Natural killer cell treated with Interleukin-12 subunit alpha and Interleukin-12 subunit beta and Interleukin-15 and Interleukin-18, amount 100 ng/mL, for 72 hours (primary cell): ENCODE measurements at regions not wholly inside any gene's neighbourhood (a gene's known extent, or its start where the extent isn't known, plus 50 kb on each side); places are given as distances from the start of the nearest gene placed in this dataset.
"Not testable (repeated sequence)": the region's sequence is repeated elsewhere in the genome, so short reads cannot be mapped to it uniquely, and the experiment has no call there.

Source experiments
- ATAC-seq, 2 donors: fragments of 150-1000 bp; cut with Tn5 transposase in 1 of 2; sonication (Bioruptor Pico), chemical (Tn5 transposase) in 1 of 2; 2 replicates each; pipeline ENCODE4 v1.10.0; 2021
- DNase-seq: peaks from one replicate; pipeline ENCODE4 v3.0.0; 2022; ENCODE audit warnings: low spot score
- H3K27ac Mint-ChIP-seq, 2 donors: 1 replicate in 1 of 2; 2 replicates in 1 of 2; pipeline ENCODE4 v1.8.0; 2022; ENCODE audit warnings: mixed read lengths in 2 of 2, mild to moderate bottlenecking in 1 of 2, moderate library complexity in 1 of 2
- H3K27me3 Mint-ChIP-seq, 2 donors: 1 replicate in 1 of 2; 2 replicates in 1 of 2; pipeline ENCODE4 v1.8.0; 2022; ENCODE audit warnings: mixed read lengths in 2 of 2
- H3K36me3 Mint-ChIP-seq: one replicate; pipeline ENCODE4 v1.8.0; 2022; ENCODE audit warnings: mixed read lengths
- H3K4me1 Mint-ChIP-seq, 2 donors: 1 replicate in 1 of 2; 2 replicates in 1 of 2; pipeline ENCODE4 v1.8.0; 2022; ENCODE audit warnings: low read depth in 2 of 2, mixed read lengths in 2 of 2, mild to moderate bottlenecking in 1 of 2
- H3K4me3 Mint-ChIP-seq: one replicate; pipeline ENCODE4 v1.8.0; 2022; ENCODE audit warnings: mixed read lengths
- H3K9me3 Mint-ChIP-seq: 2 replicates; pipeline ENCODE4 v1.8.0; 2022; ENCODE audit warnings: mixed read lengths

DNA sequence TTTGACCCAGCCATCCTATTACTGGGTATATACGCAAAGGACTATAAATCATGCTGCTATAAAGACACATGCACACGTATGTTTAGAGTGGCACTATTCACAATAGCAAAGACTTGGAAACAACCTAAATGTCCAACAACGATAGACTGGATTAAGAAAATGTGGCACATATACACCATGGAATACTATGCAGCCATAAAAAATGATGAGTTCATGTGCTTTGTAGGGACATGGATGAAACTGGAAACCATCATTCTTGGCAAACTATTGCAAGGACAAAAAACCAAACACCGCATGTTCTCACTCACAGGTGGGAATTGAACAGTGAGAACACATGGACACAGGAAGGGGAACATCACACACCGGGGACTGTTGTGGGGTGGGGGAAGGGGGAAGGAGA, 117.1 kb upstream of the ECI2 start:
- not testable (repeated sequence) for H3K36me3 Mint-ChIP-seq, H3K27ac Mint-ChIP-seq

DNA sequence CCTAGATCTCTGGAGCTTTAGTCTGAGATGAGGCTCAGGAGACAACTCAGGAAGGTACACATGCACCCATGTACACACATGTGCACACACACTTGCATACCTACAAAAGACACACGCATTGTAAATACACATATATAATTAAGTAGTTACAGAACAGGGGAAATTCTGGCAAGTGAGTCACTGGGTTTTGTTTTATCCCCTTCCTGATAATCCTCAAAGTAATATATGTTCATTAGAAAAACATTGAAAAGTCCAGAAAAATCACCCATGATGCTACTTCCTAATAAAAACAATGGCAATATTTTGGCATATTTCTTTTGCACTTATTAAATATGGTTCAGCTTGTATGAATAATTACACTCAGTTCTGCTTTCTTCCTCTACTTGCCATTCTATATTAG, 115.3 kb upstream of the ECI2 start:
- H3K9me3 Mint-ChIP-seq: no peaks in the 10 kb centered on the region
- ATAC-seq: no peak
- no peaks in the 10 kb centered on the region for H3K36me3 Mint-ChIP-seq
- peaks cover 19 to 30% of the 10 kb centered on the region in 2 donors for H3K27me3 Mint-ChIP-seq
- no peak for DNase-seq
- no peak overlapping the region for H3K4me3 Mint-ChIP-seq
- no peak overlapping the region for H3K27ac Mint-ChIP-seq
- no peaks in the 10 kb centered on the region for H3K4me1 Mint-ChIP-seq

More for the DNA sequence above, 117.1 kb upstream of the ECI2 start:
- not testable (repeated sequence) for H3K4me3 Mint-ChIP-seq, ATAC-seq, DNase-seq, H3K4me1 Mint-ChIP-seq, H3K9me3 Mint-ChIP-seq
- H3K27me3 Mint-ChIP-seq: peaks cover 23 to 30% of the 10 kb centered on the region in 2 donors

DNA sequence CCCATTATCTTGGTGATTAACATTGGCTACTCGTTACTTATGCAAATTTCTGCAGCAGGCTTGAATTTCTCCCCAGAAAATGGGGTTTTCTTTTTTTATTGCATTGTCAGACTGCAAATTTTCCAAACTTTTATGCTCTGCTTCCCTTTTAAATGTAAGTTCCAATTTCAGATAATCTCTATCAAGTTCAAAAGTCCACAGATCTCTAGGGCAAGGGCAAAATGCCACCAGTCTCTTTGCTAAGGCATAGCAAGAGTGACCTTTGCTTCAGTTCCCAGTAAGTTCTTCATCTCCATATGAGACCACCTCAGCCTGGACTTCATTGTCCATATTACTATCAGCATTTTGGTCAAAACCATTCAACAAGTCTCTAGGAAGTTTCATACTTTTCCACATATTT, 108.5 kb upstream of the ECI2 start:
- not testable (repeated sequence) for H3K4me3 Mint-ChIP-seq, H3K4me1 Mint-ChIP-seq, H3K27ac Mint-ChIP-seq, H3K9me3 Mint-ChIP-seq, DNase-seq, H3K36me3 Mint-ChIP-seq, ATAC-seq
- peaks cover 12 to 26% of the 10 kb centered on the region in 2 donors for H3K27me3 Mint-ChIP-seq

DNA sequence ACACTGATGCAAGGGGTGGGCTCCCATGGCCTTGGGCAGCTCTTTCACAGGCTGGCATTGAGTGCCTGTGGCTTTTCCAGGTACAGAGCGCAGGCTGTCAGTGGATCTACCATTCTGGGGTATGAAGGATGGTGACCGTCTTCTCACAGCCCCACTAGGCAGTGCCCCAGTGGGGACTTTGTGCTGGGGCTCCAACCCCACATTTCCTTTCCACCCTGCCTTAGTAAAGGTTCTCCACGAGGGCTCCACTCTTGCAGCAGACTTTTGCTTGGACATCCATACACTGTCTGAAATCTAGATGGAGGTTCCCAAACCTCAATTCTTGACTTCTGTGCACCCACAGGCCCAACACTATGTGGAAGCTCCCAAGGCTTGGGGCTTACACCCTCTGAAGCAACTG, 107.9 kb upstream of the ECI2 start:
- Mint-ChIP-seq H3K36me3 (no peaks in the 10 kb centered on the region), H3K27ac (no peak overlapping the region), H3K4me3 (no peak overlapping the region), H3K27me3 (peaks cover 8 to 21% of the 10 kb centered on the region in 2 donors), H3K4me1 (no peaks in the 10 kb centered on the region), H3K9me3 (no peaks in the 10 kb centered on the region)
- ATAC-seq (no peak), DNase-seq (no peak)

DNA sequence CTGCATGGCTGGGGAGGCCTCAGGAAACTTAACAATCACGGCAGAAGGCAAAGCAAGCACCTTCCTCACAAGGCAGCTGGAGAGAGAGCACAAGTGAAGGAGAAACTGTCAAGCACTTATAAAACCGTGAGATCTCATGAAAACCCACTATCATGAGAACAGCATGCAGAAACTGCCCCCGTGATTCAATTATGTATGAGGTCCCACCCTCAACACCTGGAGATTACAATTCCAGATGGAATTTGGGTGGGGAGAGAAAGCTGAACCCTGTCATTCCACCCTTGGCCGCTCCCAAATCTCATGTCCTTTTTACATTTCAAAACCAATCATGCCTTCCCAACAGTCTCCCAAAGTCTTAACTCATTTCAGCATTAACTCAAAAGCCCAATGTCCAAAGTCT, 107.2 kb upstream of the ECI2 start:
- Mint-ChIP-seq H3K27ac (no peak overlapping the region), H3K27me3 (peaks cover 12 to 25% of the 10 kb centered on the region in 2 donors), H3K9me3 (no peaks in the 10 kb centered on the region), H3K36me3 (no peaks in the 10 kb centered on the region), H3K4me1 (no peaks in the 10 kb centered on the region), H3K4me3 (no peak overlapping the region)
- ATAC-seq (no peak), DNase-seq (no peak)

DNA sequence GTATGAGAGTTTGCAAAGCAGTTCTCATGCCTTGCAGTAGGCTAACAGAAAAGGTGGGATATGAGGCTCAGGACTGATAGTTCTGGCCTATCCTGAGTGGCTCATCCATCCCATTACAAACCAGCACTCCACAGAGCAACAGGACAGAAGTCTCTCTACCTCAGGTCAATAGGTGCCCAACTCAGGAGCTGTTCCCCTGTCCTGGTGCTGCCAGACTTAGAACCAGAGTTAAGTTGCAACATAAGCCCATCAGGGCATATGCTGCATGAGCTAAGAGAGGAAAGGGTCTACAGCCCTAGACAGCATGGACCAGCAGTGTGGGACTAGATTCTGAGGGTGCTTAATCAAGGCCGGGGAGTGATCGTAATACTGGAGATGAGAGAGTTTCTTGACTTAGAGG, 104.8 kb upstream of the ECI2 start:
- H3K36me3 Mint-ChIP-seq: no peaks in the 10 kb centered on the region
- no peaks in the 10 kb centered on the region for H3K9me3 Mint-ChIP-seq
- DNase-seq: no peak
- no peak overlapping the region for H3K27ac Mint-ChIP-seq
- no peak for ATAC-seq
- peaks cover 10 to 27% of the 10 kb centered on the region in 2 donors for H3K27me3 Mint-ChIP-seq
- no peaks in the 10 kb centered on the region for H3K4me1 Mint-ChIP-seq
- H3K4me3 Mint-ChIP-seq: no peak overlapping the region

DNA sequence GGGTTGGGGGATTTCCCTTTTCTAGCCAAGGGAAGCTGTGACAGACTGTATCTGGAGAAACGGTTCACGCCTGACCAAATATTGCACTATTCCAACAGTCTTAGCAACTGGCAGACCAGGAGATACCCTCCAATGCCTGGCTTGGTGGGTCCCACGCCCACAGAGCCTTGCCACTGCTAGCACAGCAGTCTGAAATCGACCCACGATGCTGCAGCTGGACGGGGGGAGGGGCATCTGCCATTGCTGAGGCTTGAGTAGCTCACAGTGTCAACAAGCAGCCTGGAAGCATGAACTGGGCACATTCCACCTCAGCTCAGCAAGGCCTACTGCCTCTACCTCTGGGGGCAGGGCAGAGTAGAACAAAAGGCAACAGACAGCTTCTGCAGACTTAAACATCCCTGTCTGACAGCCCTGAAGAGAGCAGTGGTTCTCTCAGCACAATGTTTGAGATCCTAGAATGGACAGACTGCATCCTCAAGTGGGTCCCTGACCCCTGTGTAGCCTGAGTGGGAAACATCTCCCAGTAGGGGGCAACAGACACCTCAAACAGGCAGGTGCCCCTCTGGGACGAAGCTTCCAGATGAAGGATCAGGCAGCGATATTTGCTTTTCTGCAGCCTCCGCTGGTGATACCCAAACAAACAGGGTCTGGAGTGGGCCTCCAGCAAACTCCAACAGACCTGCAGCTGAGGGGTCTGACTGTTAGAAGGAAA, 89.9 kb upstream of the ECI2 start:
- DNase-seq (no peak), ATAC-seq (no peak)
- no peak overlapping the region for H3K27ac Mint-ChIP-seq
- H3K4me1 Mint-ChIP-seq: no peaks in the 10 kb centered on the region
- H3K9me3 Mint-ChIP-seq: no peaks in the 10 kb centered on the region
- peaks cover 24 to 25% of the 10 kb centered on the region in 2 donors for H3K27me3 Mint-ChIP-seq
- H3K36me3 Mint-ChIP-seq: no peaks in the 10 kb centered on the region
- H3K4me3 Mint-ChIP-seq: no peak overlapping the region

DNA sequence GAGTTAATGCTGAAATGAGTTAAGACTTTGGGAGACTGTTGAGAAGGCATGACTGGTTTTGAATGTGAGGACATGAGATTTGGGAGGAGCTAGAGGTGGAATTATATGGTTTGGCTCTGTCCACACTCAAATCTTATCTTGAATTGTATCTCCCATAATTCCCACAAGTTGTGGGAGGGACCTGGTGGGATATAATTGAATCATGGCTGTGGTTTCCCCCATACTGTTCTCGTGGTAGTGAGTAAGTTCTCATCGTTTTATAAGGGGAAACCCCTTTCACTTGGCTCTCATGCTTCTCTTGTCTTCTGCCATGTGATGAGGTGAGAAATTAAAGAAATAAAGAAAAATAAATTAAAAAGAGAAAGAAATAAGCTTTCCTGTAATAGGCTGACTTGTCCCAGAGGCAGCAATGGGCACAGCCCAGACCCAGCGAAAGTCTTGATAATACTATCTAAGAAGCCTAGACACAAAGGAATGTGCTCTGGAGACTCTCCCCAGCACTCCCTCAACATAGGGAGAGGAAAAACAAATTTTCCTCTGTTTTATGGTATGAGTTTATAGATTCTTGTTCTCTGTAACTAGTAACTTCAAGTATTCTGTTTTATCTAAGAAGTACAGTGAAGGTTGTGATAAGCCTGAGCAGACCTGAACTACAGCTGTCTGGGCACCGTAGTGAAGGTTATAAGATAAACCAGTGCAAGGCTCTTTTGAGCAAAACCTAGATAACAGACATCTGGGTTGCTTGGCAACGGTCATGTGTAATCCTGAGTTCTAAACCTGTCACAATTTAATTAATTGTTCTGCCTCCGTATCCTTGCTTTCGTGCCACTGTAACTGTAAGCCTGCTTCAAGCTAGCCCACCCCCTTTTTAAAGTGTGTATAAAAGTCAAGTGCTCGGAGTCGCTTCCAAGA, 88.9 kb upstream of the ECI2 start:
- DNase-seq: no peak
- H3K27ac Mint-ChIP-seq: no peak overlapping the region
- H3K36me3 Mint-ChIP-seq: no peaks in the 10 kb centered on the region
- ATAC-seq: no peak
- no peak overlapping the region for H3K4me3 Mint-ChIP-seq
- H3K4me1 Mint-ChIP-seq: no peaks in the 10 kb centered on the region
- no peaks in the 10 kb centered on the region for H3K9me3 Mint-ChIP-seq
- H3K27me3 Mint-ChIP-seq: peaks cover 25 to 27% of the 10 kb centered on the region in 2 donors

DNA sequence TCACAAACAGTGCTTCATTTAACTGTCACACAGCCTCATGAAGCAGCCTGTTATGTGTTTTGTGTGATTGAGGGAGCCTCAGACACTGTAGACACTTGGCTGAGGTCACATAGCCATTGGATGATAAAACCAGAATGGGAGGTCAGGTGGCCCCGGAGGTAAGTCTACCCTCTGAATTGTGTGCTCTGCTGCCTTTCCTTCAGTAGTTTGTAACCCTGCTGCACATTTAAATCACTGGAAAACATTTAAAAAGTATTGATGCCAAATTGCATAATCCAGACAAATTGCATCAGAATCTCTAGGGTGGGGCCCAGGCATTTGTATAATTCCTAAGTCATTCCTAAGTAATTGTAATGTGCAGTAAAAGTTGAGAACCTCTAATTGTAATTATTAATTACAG, 85.2 kb upstream of the ECI2 start:
- DNase-seq (no peak), ATAC-seq (no peak)
- H3K36me3 Mint-ChIP-seq: no peaks in the 10 kb centered on the region
- peaks cover 24 to 30% of the 10 kb centered on the region in 2 donors for H3K27me3 Mint-ChIP-seq
- H3K9me3 Mint-ChIP-seq: no peaks in the 10 kb centered on the region
- H3K4me1 Mint-ChIP-seq: no peaks in the 10 kb centered on the region
- no peak overlapping the region for H3K27ac Mint-ChIP-seq
- H3K4me3 Mint-ChIP-seq: no peak overlapping the region

DNA sequence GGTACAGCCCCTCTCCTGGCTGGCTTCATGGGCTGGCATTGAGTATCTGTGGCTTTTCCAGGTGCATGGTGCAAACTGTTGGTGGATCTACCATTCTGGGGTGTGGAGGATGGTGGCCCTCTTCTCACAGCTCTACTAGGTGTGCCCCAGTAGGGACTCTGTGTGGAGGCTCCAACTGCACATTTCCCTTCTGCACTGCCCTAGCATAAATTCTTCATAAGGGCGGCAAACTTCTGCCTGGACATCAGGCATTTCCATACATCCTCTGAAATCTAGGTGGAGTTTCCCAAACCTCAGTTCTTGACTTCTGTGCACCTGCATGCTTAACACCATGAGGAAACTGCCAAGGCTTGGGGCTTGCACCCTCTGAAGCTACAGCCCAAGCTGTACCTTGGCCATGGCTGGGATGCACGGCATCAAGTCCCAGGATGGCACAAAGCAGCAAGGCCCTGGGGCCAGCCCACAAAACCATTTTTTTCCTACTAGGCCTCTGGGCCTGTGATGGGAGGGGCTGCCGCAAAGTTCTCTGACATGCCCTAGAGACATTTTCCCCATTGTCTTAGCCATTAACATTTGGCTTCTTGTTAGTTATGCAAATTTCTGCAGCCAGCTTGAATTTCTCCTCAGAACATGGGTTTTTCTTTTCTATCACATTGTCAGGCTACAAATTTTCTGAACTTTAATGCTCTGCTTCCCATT, 83.4 kb upstream of the ECI2 start:
- H3K4me1 Mint-ChIP-seq, H3K36me3 Mint-ChIP-seq, ATAC-seq, H3K9me3 Mint-ChIP-seq, H3K27ac Mint-ChIP-seq, H3K4me3 Mint-ChIP-seq, DNase-seq: not testable (repeated sequence)
- peaks cover 24 to 28% of the 10 kb centered on the region in 2 donors for H3K27me3 Mint-ChIP-seq

DNA sequence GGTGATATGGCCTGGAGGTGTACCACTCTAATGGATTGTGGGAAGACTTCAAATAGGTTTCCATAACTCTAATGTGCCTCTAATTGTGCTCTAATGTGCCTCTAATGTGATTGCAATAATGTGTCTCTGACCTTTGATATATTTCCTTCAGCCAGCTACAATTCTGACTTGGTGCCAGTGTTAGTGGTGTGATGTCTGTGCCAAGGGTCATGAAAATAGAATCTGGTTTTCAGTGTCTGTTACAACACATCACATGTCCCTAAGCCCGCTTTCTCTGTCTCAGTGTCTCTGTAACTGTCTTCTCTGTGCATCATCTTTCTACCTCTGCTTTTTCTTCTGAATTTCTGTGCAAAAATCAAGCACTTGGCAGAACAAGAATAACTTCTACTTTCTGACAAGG, 77.2 kb upstream of the ECI2 start:
- DNase-seq (no peak), ATAC-seq (no peak)
- Mint-ChIP-seq H3K27ac (no peak overlapping the region), H3K36me3 (no peaks in the 10 kb centered on the region), H3K9me3 (no peaks in the 10 kb centered on the region), H3K27me3 (peaks cover 11 to 15% of the 10 kb centered on the region in 2 donors), H3K4me1 (no peaks in the 10 kb centered on the region), H3K4me3 (no peak overlapping the region)

DNA sequence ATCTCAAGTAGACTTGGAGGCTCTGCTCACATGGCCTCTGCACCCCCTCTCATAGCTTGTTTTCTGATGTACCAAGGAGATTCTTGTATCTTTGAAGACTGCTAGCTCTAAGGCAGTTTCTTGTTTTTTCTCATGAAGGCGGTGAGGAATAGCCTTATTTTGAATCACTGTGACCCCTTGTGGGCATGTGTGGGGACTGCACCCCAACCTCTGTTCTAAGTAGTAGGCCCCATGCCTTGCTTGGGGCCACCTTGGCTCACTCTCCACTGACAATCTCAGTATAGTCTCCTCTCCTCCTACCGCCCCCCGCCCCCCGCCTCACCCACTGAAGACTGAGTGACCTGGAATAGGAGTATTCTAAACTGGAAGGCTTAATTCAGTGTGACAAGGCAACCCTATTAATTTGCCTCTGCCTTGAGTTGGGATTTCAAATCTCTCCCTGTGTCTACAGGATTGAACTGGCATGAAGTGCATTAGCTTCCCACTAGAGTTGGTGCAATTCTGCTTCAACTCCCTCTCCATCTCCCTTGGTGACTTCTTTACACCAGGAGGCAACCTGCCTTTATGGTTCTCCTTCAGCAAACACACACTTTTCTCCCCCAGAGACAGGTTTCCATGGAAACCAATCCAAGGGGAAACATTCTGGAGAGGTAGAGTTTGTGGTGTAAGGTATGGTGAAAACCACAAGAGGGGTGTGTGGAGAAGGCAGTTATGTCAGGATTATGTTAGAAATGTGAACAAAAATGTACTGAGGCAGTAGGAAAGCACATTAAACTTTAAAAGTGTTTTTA, 75.4 kb upstream of the ECI2 start:
- H3K9me3 Mint-ChIP-seq: no peaks in the 10 kb centered on the region
- H3K27ac Mint-ChIP-seq: no peak overlapping the region
- no peak overlapping the region for H3K4me3 Mint-ChIP-seq
- no peaks in the 10 kb centered on the region for H3K4me1 Mint-ChIP-seq
- H3K27me3 Mint-ChIP-seq: peaks cover 8% of the 10 kb centered on the region in 2 donors
- no peak for DNase-seq
- no peaks in the 10 kb centered on the region for H3K36me3 Mint-ChIP-seq
- ATAC-seq: peak in 1 of 2 donors; percentile 65

DNA sequence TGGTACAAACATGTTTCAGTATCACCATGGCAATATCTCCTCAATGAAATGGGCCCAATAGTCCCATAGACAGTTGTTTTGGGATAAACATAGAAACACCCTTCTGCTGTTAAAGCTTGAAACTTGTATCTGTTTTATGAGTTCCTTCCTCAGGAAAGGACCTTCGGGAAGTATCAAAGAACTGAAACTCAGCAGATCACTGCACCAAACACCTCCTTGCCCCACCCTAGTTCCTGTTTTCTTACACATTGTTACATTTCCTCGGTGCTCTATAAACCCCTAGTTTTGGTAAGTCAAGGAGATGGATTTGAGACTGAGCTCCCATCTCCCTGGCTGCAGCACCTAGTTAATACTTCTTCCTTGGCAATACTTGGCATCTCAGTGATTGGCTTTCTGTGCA, 73.8 kb upstream of the ECI2 start:
- Mint-ChIP-seq H3K9me3 (no peaks in the 10 kb centered on the region), H3K4me3 (no peak overlapping the region), H3K36me3 (no peaks in the 10 kb centered on the region), H3K27ac (no peak overlapping the region), H3K4me1 (no peaks in the 10 kb centered on the region), H3K27me3 (peaks cover 11 to 20% of the 10 kb centered on the region in 2 donors)
- ATAC-seq (no peak), DNase-seq (no peak)
